PC-9 (cell line): ENCODE measurements at regions not wholly inside any gene's neighbourhood (a gene's known extent, or its start where the extent isn't known, plus 50 kb on each side); places are given as distances from the start of the nearest gene placed in this dataset.
A peak's percentile ranks its signal among the peaks of the same experiment; 100 is the strongest.
"Not testable (repeated sequence)": the region's sequence is repeated elsewhere in the genome, so short reads cannot be mapped to it uniquely, and the experiment has no call there.

Source experiments
- CTCF ChIP-seq: fragments of 200-600 bp; sonication (generic); conservative IDR thresholded peaks from 2 replicates; pipeline ENCODE4 v1.6.1; 2017; ENCODE audit warnings: mixed run types, antibody characterized with exemption, mild to moderate bottlenecking, moderate library complexity
- EZH2 ChIP-seq: fragments of 200-600 bp; sonication (generic); IDR thresholded peaks from 2 replicates; pipeline ENCODE4 v1.8.0; 2017; ENCODE audit warnings: antibody characterized with exemption, low read depth

- peak; percentile 77 for TF ChIP-seq CTCF
- TF ChIP-seq EZH2, result not testable (repeated sequence)
Observed at GRCh38 chr1:46878173-46878782, 63.0 kb downstream of the CYP4A11 start.
